HG03135 (cell line): ENCODE measurements at regions not wholly inside any gene's neighbourhood (a gene's known extent, or its start where the extent isn't known, plus 50 kb on each side); places are given as distances from the start of the nearest gene placed in this dataset.
"Not testable (repeated sequence)": the region's sequence is repeated elsewhere in the genome, so short reads cannot be mapped to it uniquely, and the experiment has no call there.

Source experiments
- ATAC-seq: cut with Tn5 transposase; IDR thresholded peaks from one replicate; pipeline ENCODE4 v1.9.1; 2021; ENCODE audit warnings: mild to moderate bottlenecking, moderate library complexity; ENCODE audit not compliant: unreplicated experiment

DNA sequence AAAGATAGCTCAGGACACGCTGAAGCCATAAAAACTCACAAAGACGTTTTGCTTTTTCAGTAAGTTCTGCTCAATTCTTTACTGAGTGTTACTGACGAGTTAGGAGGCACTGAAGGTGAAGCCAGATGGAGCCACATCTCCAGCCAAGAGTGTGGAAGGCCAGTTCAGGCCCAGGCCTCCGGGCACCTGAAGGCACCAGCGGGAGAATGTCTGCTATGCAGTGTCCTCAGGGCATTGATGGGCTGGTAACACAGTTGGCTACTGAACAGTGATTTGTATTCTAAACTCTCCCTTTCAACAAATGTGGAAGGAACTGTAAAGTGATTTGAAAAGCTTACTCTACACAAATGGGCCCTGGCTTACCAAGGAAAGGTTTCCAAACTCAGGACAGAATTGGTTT lies 64.8 kb upstream of the SVIL start:
- no peak for ATAC-seq

DNA sequence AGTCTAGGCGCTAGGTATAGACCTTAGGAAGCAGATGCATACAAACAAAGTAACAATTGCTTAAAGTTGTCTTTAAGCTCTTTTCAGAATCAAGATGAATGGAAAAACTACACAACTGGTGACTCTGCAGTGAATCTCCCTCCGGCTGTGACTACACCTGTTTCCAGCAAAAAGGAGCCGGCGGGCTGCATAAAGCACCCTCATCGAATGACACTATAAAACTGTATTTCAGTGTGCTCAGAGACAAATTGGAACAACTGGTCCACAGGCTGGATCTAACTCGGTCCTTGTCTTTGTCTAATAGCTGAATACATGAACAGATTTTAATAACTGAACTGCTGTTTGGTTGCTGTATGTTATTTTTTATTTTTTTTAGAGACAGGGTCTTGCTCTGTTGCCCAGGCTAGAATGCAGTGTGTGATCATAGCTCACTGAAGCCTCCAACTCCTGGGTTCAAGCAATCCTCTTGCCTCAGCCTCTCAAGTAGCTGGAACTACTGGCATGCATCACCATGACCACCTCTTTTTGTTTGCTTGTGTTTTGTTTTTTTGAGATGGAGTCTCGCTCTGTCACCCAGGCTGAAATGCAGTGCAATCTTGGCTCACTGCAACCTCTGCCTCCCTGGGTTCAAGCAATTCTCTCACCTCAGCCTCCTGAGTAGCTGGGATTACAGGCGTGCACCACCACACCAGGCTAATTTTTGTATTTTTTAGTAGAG lies 64.2 kb upstream of the SVIL start:
- no peak for ATAC-seq

- not testable (repeated sequence) for ATAC-seq
Measured at GRCh38 chr10:29696581-29696980, 61.8 kb upstream of the SVIL start.

- ATAC-seq: no peak
Measured at GRCh38 chr10:29694121-29694520, 59.4 kb upstream of the SVIL start.

GRCh38 chr10:29692121-29692539 lies 57.4 kb upstream of the SVIL start:
- no peak for ATAC-seq

- no peak for ATAC-seq
Measured at GRCh38 chr10:29691564-29692072, 56.8 kb upstream of the SVIL start.

DNA sequence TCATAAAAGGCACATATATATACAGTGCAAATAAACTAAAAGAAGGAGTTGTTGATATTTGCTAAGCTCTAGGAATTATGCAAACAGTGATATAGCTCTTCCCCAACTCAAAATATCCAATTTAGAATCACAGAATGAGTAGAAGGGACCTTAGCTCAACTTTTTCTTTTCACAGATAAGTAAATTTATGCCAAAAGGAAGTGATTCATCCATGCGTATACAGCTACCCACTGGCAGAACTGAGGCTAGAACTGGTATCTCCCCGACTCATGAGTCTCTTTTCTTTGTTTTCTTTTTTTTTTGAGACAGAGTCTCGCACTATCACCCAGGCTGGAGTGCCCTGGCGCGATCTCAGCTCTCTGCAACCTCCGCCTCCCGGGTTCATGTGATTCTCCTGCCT lies 54.2 kb upstream of the SVIL start:
- ATAC-seq: no peak

DNA sequence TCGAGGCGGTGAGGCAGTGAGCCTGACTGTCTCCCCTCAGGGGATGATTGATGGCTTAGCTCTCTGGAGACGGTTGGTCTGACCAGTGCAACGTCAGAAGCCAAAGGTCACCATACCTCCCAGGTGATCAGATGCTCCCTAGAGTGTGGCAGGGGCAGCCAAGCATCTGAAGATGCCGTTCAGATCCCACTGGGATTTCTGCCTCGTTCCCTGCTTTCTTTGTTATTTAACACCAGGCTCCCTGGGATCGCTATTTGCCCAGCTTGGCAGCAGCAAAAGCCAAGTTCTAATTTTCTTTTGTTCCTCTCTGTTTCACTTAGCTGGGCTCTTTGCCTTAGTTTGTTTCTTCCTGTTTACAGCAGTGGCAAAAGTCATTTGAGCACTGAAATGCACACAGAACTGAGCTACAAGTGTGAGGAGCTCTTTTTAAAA lies 53.5 kb upstream of the SVIL start:
- no peak for ATAC-seq

DNA sequence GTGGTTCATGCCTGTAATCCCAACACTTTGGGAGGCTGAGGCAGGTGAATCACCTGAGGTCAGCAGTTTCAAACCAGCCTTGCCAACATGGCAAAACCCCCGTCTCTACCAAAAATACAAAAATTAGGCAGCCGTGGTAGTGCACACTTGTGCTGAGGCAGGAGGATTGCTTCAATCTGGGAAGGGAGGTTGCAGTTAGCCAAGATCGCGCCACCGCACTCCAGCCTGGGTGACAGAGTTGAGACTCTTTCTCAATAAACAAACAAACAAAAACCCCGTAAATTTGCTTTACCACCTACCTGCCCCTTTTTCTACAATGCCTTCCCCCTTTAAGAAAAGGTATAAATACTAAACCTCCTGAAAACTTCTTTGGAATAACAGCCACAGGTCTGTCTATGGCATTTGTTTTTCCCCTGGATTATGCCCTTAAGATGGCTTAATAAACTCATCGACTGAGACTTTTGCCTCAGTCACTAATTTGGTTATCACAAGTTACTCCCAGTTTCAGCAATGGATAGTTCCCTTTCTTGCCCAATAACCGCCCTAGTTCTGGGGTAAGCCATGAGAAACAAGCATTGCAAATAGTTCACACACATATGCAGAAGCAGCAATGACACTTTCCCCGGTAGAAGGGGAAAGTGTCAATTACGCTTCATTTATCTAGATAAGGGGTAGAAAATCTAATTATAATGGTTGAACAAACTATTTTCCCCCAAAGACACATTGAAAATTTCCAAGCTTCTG lies 52.8 kb upstream of the SVIL start:
- ATAC-seq: no peak

GRCh38 chr10:29685506-29685905 lies 50.7 kb upstream of the SVIL start:
- ATAC-seq: no peak
